CD14-positive monocyte (primary cell): ENCODE measurements at regions not wholly inside any gene's neighbourhood (a gene's known extent, or its start where the extent isn't known, plus 50 kb on each side); places are given as distances from the start of the nearest gene placed in this dataset.

Experiments used
- DNase-seq, 3 donors: peaks; one replicate each; pipeline ENCODE4 v3.0.0-alpha.2; 2011 to 2022
- H2AFZ ChIP-seq: 2 replicates; pipeline ENCODE4 v1.6.0; 2012; ENCODE audit warnings: mild to moderate bottlenecking, low read depth, low read length, inconsistent platforms; ENCODE audit not compliant: insufficient read depth, poor library complexity, severe bottlenecking
- H3K27ac ChIP-seq, 2 donors: 1 replicate in 1 of 2; 2 replicates in 1 of 2; pipeline ENCODE4 v1.5.1; 2012 to 2013; ENCODE audit warnings: low read length in 2 of 2, control low read depth in 1 of 2, inconsistent platforms in 1 of 2, low read depth in 1 of 2, mild to moderate bottlenecking in 1 of 2
- H3K27me3 ChIP-seq, 2 donors: one replicate each; pipeline versions ENCODE4 v1.6.0 to v1.6.1; 2011 to 2013; ENCODE audit warnings: low read length in 2 of 2; ENCODE audit not compliant: control insufficient read depth in 2 of 2, insufficient read depth in 2 of 2
- H3K36me3 ChIP-seq, 2 donors: replicated peaks in 1 of 2; 1 replicate in 1 of 2; 2 replicates in 1 of 2; pipeline versions ENCODE4 v1.5.1 to v1.6.1; 2012 to 2013; ENCODE audit warnings: low read length in 2 of 2, control low read depth in 1 of 2, inconsistent platforms in 1 of 2, mild to moderate bottlenecking in 1 of 2; ENCODE audit not compliant: insufficient read depth in 2 of 2, control insufficient read depth in 1 of 2
- H3K4me1 ChIP-seq, 2 donors: 1 replicate in 1 of 2; 2 replicates in 1 of 2; pipeline versions ENCODE4 v1.5.1 to v1.6.1; 2012 to 2013; ENCODE audit warnings: low read length in 2 of 2, control low read depth in 1 of 2, inconsistent platforms in 1 of 2, mild to moderate bottlenecking in 1 of 2, moderate library complexity in 1 of 2; ENCODE audit not compliant: insufficient read depth in 2 of 2, control insufficient read depth in 1 of 2
- H3K4me2 ChIP-seq: replicated peaks from 2 replicates; pipeline ENCODE3; 2012; ENCODE audit warnings: low read length, moderate library complexity, mild to moderate bottlenecking; ENCODE audit not compliant: poor library complexity, severe bottlenecking; ENCODE audit errors: extremely low read depth
- H3K4me3 ChIP-seq, 3 experiments: fragments of 200-600 bp in 1 of 3; sonication (generic) in 1 of 3; replicated peaks in 1 of 3; 1 replicate in 2 of 3; 2 replicates in 1 of 3; pipeline ENCODE4 v1.5.1; 2011 to 2013; ENCODE audit warnings: low read length in 3 of 3, mild to moderate bottlenecking in 3 of 3, control low read depth in 2 of 3, low read depth in 2 of 3, inconsistent platforms in 1 of 3, moderate library complexity in 1 of 3
- H3K79me2 ChIP-seq: 2 replicates; pipeline ENCODE4 v1.6.0; 2012; ENCODE audit warnings: mild to moderate bottlenecking, control low read depth, inconsistent platforms, low read length, moderate library complexity; ENCODE audit not compliant: insufficient read depth
- H3K9ac ChIP-seq: 2 replicates; pipeline ENCODE4 v1.6.0; 2017; ENCODE audit warnings: low read length, mild to moderate bottlenecking; ENCODE audit not compliant: insufficient read depth, poor library complexity, severe bottlenecking
- H3K9me3 ChIP-seq, 2 donors: replicated peaks in 1 of 2; 1 replicate in 1 of 2; 2 replicates in 1 of 2; pipeline versions ENCODE4 v1.5.1 to v1.6.1; 2012 to 2013; ENCODE audit warnings: low read length in 2 of 2, control low read depth in 1 of 2; ENCODE audit not compliant: control insufficient read depth in 1 of 2, insufficient read depth in 1 of 2
- H4K20me1 ChIP-seq: 2 replicates; pipeline ENCODE4 v1.6.0; 2012; ENCODE audit warnings: mild to moderate bottlenecking, low read length, control low read depth, moderate library complexity; ENCODE audit not compliant: insufficient read depth
- H3K27ac Mint-ChIP-seq, 7 donors: one replicate each; pipeline ENCODE4 v1.8.0; 2020; ENCODE audit warnings: mild to moderate bottlenecking in 7 of 7, mixed read lengths in 7 of 7, moderate library complexity in 6 of 7, inconsistent platforms in 2 of 7
- H3K27me3 Mint-ChIP-seq, 3 donors: one replicate each; pipeline ENCODE4 v1.8.0; 2021 to 2022; ENCODE audit warnings: low read depth in 3 of 3, mild to moderate bottlenecking in 3 of 3, mixed read lengths in 3 of 3, moderate library complexity in 3 of 3, inconsistent platforms in 1 of 3
- H3K36me3 Mint-ChIP-seq, 2 donors: one replicate each; pipeline ENCODE4 v1.8.0; 2020; ENCODE audit warnings: mixed read lengths in 2 of 2, inconsistent platforms in 1 of 2, mild to moderate bottlenecking in 1 of 2
- H3K4me1 Mint-ChIP-seq: one replicate; pipeline ENCODE4 v1.8.0; 2020; ENCODE audit warnings: mild to moderate bottlenecking, mixed read lengths
- H3K4me3 Mint-ChIP-seq, 2 donors: one replicate each; pipeline ENCODE4 v1.8.0; 2020; ENCODE audit warnings: mild to moderate bottlenecking in 2 of 2, mixed read lengths in 2 of 2, moderate library complexity in 1 of 2
- H3K9me3 Mint-ChIP-seq, 7 donors: one replicate each; pipeline ENCODE4 v1.8.0; 2020 to 2022; ENCODE audit warnings: mixed read lengths in 7 of 7, mild to moderate bottlenecking in 6 of 7, moderate library complexity in 6 of 7, inconsistent platforms in 2 of 7
- CTCF ChIP-seq: fragments of 200-600 bp; IDR thresholded peaks from one replicate; pipeline ENCODE4 v1.8.0; 2022; ENCODE audit warnings: antibody characterized with exemption, mild to moderate bottlenecking
- WGBS: methylation state at CpG from one replicate; pipeline ENCODE4 v1.1.5; 2013; ENCODE audit warnings: missing lambda C conversion rate; ENCODE audit not compliant: insufficient coverage; 5-methylcytosine and 5-hydroxymethylcytosine counted together
- intact Hi-C, 2 donors: fragments of 100-400 bp; cut with micrococcal nuclease; formaldehyde crosslinking; loops; one replicate each; pipeline versions ENCODE4 v1.15.0 to v1.15.1; 2023

- H3K36me3 ChIP-seq: no peaks in the 10 kb centered on the region
- no peaks in the 10 kb centered on the region for H4K20me1 ChIP-seq
- no peak overlapping the region for H3K9ac ChIP-seq
- no peak for DNase-seq
- Mint-ChIP-seq H3K27ac (no peak overlapping the region), H3K4me1 (no peaks in the 10 kb centered on the region), H3K9me3 (peaks cover 2 to 10% (median 2%) of the 10 kb centered on the region in 7 donors), H3K27me3 (no peaks in the 10 kb centered on the region), H3K36me3 (no peaks in the 10 kb centered on the region), H3K4me3 (no peak overlapping the region)
- H3K27ac ChIP-seq: no peak overlapping the region
- no peak for TF ChIP-seq CTCF
- no peaks in the 10 kb centered on the region for H3K4me1 ChIP-seq
- H2AFZ ChIP-seq: no peak overlapping the region
- H3K4me3 ChIP-seq: no peak overlapping the region
- no peaks in the 10 kb centered on the region for H3K79me2 ChIP-seq
- peaks cover 0 to 9% of the 10 kb centered on the region in 2 donors for H3K9me3 ChIP-seq
- intact Hi-C loops: no loop called here
- no CpG with 5 or more reads among the region's 1 CpG for WGBS
- H3K27me3 ChIP-seq: no peaks in the 10 kb centered on the region
- H3K4me2 ChIP-seq: no peak overlapping the region
These were observed 89.5 kb upstream of the DPP10 start for GRCh38 chr2:114352988-114353387.

GRCh38 chr2:114354199-114354598 lies 88.2 kb upstream of the DPP10 start:
- no peaks in the 10 kb centered on the region for H3K4me1 ChIP-seq
- no peak overlapping the region for H3K4me3 ChIP-seq
- no peak for DNase-seq
- no peak for TF ChIP-seq CTCF
- intact Hi-C loops: no loop called here
- H3K4me3 Mint-ChIP-seq: no peak overlapping the region
- no peak overlapping the region for H3K27ac Mint-ChIP-seq
- no peaks in the 10 kb centered on the region for H3K79me2 ChIP-seq
- no peak overlapping the region for H2AFZ ChIP-seq
- H3K27me3 ChIP-seq: no peaks in the 10 kb centered on the region
- no peak overlapping the region for H3K27ac ChIP-seq
- WGBS: no CpG with 5 or more reads among the region's 2 CpGs
- H3K36me3 Mint-ChIP-seq: no peaks in the 10 kb centered on the region
- peaks cover 0 to 2% (median 0%) of the 10 kb centered on the region in 3 donors for H3K27me3 Mint-ChIP-seq
- no peak overlapping the region for H3K4me2 ChIP-seq
- no peak overlapping the region for H3K9ac ChIP-seq
- H3K9me3 ChIP-seq: peaks cover 0 to 3% of the 10 kb centered on the region in 2 donors
- H3K4me1 Mint-ChIP-seq: no peaks in the 10 kb centered on the region
- no peaks in the 10 kb centered on the region for H3K36me3 ChIP-seq
- no peaks in the 10 kb centered on the region for H4K20me1 ChIP-seq
- peaks cover 3 to 14% (median 7%) of the 10 kb centered on the region in 7 donors for H3K9me3 Mint-ChIP-seq
